Daoy (cell line): ENCODE measurements at regions not wholly inside any gene's neighbourhood (a gene's known extent, or its start where the extent isn't known, plus 50 kb on each side); places are given as distances from the start of the nearest gene placed in this dataset.

Experiments
- DNase-seq: peaks from one replicate; pipeline ENCODE4 v3.0.0-alpha.2; 2015; ENCODE audit warnings: low read depth

DNA sequence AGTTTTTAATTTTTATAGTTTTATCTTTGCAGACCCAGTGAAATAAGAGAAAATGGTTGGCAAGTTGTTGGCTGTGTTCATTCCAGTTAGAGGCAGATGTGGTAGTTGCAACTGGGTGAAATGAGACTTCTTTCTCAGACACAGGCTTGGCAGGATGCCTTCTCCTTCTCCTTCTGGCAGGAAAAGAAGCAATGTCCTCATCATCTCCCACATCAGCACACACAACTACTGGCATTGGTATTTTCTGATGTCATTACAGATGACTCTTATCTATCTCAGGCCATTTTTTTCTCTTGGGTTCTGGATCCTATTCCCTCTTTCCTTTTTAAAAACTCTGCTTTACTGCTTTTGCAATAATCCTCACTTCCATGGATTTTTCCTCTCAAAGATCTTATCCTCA lies 103.3 kb upstream of the EDIL3 start:
- peak; percentile 57 for DNase-seq

DNA sequence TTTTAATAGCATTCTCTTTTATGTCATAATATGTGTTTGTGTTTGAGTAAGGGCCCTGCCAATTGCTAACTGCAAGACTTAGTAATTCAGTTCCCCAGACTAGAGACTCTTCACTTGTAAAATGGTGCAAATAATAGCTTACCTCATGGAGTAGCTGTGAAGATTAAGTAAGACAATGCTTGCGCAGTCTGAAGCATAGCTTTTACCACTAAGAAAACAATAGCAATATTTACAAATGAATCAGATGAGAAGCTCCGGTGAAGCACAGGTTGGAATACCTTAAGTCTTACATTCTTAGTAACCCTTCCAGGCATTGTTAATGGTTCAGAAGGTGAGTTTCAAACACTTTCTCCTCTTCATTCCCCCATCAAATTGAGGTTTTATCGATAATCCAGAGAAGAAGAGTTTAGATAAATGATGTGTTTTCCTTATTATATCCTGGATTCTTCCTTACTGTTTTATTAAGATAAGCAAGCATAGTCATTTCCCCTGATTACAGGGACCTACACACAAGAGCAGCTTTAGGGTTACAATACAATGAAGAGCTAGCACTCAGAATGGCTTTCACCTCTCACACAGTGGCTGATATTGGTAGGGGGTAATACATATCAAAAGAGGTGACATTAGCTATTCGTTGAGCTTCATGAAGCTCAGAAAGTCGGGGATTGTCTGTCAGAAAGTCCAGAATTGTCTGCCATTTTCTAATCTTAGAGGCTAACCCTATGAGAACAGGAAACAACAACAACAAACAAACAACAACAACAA lies 96.4 kb upstream of the EDIL3 start:
- no peak for DNase-seq

DNA sequence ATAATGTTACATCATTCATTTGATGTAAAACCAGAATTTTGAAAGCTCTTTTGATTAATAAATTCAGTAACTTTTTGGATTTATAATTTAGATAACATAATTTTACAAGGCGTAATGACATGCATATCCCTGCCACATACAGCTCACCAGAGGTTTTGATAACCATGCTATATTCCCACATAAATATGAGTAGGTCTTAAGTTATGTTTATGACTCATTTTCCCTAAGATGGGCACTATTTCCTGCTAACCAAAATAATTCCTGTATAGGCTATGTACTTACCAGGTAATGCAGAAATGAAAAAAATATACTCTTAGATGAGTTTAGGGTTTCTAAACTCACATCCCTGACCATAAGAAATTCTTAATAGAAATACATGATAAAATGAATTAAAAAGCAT lies 93.9 kb upstream of the EDIL3 start:
- DNase-seq, result peak; percentile 19

DNA sequence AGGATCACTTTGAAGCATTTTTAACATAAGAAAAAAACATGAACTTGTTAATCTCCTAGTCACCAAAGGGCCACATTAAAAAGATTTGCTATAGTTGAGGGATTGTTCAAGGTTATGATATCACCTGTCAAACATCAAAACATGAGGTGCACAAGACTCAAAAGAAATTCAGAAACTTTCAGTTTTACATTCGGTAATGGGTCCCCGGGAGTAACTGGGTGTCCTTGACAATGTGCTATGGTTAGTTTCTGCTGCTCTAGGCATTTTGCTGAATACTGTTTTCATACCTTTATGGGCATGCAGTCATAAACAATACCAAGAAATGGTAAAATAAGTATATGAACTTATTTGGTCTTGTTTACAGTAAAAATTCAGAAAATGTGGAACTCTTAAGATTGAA lies 92.8 kb upstream of the EDIL3 start:
- DNase-seq, result no peak

DNA sequence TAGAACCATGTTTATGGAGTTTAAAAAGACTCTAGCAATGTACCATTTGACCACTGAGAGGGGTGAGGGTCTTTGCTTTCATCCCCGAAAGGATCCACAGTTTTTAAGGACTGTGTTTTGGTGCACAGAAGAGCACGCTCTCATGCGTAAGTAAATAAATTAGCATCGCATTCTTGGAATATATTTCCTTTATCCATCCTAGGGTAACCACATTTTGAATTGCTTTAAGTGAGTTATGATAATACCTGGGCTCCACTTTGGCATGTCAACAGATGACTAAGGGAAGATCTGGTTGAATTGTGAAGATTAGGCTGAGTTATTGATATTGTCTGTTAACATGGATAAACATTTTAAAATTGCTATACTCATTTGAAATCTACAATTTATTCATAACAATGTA lies 89.4 kb upstream of the EDIL3 start:
- DNase-seq, result no peak

DNA sequence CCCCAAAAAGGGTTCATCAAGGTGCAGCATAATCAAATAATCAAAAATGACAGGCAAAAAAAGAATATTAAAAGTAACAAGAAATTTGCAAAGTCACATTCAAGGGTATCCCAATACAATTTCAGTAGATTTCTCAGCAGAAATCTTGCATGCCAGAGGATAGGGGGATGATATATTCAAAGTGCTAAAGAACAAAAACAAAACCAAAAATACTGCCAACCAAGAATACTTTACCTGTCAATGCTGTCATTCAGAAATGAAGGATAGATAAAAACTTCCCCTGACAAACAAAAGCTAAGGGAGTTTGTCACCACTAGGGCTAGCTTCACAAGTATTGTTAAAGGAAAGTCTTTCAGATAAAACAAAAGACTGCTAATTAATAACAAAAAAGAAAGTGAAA lies 68.7 kb upstream of the EDIL3 start:
- no peak for DNase-seq

DNA sequence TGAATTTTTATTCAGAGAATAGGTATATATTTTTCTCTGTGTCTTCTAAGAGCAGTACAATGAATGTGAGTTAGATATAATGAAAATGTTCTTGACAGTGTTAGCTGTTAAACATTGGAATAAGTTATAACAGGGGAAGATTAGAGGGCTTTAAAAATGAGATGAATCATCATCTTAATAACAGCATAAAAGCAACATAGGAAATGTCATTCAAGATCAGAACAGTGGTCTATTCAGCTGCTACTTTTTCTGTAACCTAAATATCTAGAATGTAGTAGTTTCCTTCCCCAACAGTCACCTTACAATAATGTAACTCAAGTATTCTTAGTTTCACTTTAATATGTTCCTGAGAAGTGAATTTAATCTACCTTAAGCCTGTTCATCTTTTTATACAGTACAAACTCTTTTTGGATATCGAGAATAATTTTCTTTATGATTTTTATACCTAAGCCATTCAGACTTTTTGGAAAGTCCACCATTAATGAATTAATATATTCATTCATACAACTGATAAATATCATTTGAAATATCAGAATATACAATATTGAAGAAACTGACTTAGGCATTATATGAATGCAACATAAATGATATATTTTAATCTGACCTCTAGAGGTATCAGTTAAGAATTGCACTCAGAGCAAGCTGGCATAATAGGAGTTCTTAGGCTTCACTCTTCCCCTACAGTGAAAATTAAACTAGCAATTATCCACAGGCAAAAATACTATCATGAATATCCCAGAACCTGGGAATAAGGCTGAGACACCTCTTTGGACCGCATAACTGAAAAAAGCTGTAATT lies 66.1 kb upstream of the EDIL3 start:
- no peak for DNase-seq

DNA sequence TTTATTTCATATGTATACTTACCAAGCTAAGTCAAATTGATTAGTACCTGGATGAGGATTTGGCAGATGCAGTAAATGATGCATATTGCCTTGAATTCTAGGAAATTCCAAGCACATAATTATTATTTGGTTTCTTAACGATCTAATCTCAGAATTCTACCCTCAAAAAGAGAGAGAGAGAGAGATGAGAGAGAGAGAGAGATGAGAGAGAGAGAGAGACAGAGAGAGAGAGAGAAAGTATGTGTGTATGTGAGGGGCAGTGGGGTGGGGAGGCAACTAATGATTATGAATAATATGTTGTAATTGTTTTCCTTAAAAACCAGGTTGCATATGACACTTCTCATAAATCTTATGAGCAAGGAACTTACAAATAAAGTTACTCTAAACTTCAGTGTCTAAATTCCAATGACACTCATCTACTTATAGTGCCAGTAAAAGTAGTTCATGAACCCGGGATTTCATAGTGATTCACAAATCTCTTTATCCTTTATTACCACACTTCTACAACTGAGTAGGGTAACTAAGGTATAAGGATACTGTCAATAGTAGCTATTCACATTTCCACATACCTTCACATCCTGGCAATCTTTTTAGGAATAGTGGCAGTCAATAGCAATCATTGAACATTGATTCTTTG lies 60.5 kb upstream of the EDIL3 start:
- no peak for DNase-seq

DNA sequence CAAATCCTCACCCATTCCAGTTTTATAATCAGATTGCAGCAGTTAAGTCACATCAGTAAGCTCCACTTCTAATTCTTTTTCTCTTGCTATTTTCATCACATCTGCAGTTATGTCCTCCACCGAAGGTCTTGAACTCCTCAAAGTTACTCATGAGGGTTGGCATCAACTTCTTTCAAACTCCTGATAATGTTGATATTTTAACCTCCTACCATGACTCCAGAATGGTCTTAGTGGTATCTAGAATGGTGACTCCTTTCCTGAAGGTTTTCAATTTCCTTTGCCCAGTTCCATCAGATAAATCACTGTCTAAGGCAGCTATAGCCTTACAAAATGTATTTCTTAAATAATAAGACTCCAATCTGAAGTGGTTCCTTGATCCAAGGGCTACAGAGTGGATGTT lies 53.8 kb upstream of the EDIL3 start:
- DNase-seq, result peak; percentile 60

DNA sequence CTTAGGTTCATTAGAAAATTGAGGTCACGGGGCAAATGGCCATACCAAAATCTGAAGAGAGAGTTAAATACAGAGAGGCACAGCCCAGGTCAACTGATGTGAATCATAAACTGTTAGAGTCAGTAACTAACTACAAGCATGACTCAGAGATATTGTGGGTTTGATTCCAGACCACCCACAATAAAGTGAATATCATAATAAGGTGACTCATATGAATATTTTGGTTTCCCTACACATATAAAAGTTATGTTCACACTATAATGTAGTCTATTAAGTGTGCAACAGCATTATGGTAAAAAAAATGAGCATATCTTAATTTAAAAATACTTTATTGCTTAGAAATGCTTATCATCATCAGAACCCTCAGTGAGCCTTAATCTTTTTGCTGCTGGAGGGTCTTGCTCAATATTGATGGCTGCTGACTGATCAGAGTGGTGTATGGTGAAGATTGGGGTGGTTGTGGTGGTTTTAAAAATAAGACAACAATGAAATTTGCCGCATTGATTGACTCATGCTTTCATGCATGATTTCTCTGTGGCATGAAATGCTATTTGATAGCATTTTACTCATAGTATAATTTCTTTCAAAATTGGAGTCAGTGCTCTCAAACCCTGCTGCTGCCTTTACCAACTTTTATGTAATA lies 53.1 kb upstream of the EDIL3 start:
- peak; percentile 87 for DNase-seq

DNA sequence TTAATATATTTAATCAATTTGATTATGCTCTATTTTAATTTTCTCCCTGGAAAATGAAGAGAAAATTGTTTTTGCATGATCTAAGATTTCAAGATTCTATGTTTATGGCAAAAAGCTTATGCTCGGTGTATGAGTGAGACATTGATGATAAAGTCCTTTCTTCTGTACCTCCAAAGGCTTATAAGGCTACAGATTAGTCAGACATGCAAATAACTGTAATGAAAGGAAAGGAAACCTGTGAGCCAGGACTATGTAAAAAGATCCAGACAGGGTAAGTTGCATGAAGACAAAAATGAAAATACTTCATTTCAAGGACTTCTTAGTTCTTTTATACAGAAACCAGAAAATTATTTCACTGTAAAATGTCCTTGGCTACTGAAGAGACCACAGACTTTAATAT lies 52.2 kb upstream of the EDIL3 start:
- peak; percentile 53 for DNase-seq

DNA sequence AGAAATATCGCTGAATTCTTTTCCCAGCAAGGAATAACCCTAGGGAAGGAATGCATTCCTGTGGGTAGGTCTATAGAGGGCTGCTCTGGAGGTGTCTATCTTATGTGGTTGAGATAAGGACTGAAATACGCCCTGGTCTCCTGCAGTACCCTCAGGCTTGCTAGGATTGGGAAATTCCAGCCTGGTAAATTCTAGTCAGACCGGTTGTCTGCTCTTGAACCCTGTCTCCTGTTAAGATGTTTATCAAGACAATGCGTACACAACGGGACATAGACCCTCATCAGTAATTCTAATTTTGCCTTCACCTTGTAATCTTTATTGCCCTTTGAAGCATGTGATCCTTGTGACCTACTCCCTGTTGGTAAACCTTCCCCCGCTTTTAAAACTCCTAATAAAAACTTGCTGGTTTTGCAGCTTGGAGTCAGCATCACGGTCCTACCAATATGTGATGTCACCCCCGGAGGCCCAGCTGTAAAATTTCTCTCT lies 51.2 kb upstream of the EDIL3 start:
- peak; percentile 85 for DNase-seq
